NOMO-1 treated with dmso at 0.1 percent for 144 hours (cell line): ENCODE measurements at regions not wholly inside any gene's neighbourhood (a gene's known extent, or its start where the extent isn't known, plus 50 kb on each side); places are given as distances from the start of the nearest gene placed in this dataset.
A peak's percentile ranks its signal among the peaks of the same experiment; 100 is the strongest.

Experiments
- DNase-seq: peaks from one replicate; lab custom pipeline; 2025; ENCODE audit not compliant: unreplicated experiment; lab: John Stamatoyannopoulos, UW

GRCh38 chr21:24826822-24827221, 780.5 kb downstream of the MRPL39 start:
- no peak for DNase-seq

DNA sequence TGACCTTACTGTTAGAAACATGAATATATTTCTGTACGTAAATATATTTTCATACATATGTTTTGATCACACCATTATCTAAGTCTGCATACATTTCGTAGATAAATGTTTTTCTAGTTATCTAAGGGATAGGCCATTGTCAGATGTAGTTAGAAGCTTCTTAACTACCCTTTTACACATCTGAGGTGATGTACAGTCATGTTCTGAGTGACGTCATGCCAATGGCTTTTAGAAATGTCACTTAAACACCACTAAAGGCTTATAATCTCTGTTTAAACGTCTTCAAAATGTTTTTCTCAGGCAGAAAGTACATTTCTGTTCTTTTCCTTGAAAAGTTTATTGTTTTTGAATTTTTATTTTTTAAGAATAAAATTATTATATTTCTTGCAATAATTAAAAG, 781.9 kb downstream of the MRPL39 start:
- DNase-seq = no peak

- DNase-seq = no peak
These were observed 783.1 kb downstream of the MRPL39 start for GRCh38 chr21:24824209-24824608.

DNA sequence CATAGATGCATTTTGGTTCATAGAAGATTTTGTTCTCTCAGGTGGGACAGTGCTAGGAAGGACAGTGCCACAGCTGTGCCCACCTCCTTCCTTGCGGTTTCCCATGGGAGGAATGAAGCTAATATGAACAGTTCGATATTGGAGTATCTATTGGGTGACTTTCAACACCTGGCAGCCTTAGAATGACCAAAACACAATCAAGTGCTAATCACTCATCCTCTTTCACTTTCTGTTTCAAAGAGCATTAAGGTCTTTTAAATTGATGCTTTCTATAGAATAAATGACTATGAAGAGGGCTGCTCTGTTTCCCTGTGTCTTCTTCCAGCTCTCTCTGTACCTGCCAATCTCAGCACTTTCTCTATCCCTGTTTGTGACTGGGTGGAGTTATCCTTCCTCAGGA, 784.0 kb downstream of the MRPL39 start:
- no peak for DNase-seq

DNA sequence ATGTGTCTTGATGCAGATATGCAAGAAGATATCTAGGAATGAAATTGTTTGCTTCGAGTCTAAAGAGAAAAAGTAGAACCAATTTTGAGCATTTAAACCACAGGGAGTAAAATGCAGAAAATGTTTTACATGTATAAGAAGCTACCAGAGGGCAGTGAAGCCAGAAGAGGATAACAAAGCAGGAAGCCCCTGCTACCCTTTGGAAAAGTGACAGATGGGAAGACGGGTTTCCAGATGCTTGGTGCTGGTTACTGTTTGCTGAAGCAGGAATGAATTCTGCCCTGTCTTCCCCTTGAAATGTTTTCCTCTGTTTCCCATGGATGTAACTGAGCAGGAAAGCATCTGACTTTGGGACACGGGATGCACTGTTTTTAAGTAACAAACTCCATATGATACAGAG, 822.2 kb downstream of the MRPL39 start:
- DNase-seq = no peak

- DNase-seq = no peak
These were observed 826.1 kb downstream of the MRPL39 start for GRCh38 chr21:24781146-24781545.

DNA sequence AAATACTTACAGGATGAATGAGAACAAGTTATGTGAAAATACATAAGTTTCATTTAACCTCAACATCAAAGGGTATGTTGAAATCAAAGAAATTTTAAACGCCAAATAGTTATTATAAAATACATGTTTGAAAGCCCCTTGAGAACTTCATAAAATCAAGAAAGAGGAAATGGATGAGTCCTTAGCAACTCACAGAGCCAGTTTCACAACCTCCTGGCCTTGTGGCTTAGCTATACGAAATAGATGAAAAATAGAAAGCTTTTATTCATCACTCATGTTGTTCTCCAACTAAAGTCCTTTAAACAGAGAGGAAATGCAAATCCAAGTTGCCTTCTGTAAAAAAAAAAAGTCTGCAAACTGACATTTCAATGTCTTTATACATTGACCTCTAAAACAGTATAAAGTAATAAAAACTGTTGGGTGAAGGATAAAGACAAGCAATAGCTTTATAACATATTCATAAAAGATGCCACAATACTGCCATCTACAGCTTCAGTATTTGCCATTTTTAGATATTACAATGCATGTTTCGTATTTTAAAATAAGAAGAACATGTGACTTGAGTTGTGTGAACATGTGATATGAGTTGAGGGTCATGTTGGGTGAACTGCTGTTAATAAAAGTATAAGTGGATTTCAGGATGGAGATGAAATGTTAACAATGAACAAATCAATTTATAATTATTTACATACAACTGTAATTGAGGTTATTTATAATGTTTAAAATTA, 847.8 kb downstream of the MRPL39 start:
- DNase-seq = peak; percentile 27

GRCh38 chr21:24738063-24738462, 869.2 kb downstream of the MRPL39 start:
- no peak for DNase-seq

DNA sequence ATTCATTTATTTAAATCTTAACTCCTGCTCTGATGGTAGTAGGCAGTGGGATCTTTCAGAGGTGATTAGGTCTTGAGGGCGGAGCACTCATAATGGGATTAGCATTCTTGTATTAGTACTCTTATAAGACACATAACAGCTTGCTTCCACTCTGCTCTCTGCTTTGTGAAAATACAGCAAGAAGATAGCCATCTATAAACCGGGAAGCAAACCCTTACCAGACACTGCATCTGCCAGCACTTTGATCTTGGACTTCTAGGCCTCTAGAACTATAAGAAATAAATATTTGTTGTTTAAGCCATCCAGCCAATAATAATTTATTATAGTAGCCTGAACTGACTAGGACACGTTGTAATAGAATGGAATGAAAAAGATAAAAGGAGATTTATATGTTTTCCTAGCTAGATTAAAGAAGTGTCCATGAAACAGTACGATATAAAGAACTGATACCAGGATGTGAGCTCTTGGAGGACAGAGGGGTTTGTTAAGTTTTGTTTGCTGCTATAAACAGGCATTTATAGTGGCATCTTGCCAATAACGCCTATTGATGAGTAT, 869.9 kb downstream of the MRPL39 start:
- DNase-seq = no peak

GRCh38 chr21:24730661-24731060, 876.6 kb downstream of the MRPL39 start:
- DNase-seq = no peak

DNA sequence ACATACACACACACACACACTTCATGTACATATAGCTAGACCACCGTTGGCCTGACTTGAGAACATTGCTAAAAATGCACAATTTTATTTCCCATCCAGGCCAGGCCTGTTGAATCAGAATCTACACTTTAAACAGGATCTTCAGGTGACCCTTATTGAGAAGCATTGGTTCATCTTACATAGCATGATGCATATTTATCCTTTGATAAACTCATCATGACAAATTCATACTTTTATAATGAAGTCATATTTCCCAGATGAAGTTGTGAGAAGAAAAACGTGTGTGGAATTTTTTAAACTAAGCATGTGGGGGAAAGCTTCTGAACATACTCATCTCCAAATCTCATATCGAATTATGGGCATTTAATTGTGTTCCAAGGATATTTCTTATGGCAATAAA, 877.7 kb downstream of the MRPL39 start:
- no peak for DNase-seq

- no peak for DNase-seq
These were observed 879.4 kb downstream of the MRPL39 start for GRCh38 chr21:24727803-24728440.

DNA sequence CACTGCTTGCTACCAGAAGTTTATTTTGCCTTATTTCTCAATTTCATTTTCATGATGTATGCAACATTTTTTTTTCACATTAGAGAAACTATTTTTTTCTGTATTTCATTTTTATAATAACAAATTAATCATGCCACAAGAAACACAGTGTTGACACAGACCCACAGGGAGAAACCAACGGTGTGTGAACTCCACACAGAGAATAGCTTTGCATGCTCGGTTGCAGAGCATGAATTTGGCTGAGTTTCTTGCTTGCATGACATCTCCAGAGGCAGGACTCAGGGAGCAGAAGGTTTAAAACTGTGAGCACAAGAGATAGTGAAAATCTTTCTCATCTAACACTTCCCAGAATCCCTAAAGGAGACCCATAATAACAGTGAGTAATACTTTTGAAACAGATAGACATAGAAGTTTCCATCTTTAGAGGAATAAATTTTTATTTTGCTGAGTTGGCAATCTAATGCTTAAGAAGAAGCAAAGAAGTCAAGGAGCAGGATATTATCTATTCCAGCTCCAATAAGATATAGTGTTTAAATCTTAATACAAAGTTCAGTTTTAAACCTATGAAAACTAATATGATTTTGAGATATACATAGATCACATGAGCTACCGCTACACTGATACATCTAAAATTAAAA, 890.9 kb downstream of the MRPL39 start:
- DNase-seq = no peak

- no peak for DNase-seq
These were observed 892.6 kb downstream of the MRPL39 start for GRCh38 chr21:24714646-24715200.

DNA sequence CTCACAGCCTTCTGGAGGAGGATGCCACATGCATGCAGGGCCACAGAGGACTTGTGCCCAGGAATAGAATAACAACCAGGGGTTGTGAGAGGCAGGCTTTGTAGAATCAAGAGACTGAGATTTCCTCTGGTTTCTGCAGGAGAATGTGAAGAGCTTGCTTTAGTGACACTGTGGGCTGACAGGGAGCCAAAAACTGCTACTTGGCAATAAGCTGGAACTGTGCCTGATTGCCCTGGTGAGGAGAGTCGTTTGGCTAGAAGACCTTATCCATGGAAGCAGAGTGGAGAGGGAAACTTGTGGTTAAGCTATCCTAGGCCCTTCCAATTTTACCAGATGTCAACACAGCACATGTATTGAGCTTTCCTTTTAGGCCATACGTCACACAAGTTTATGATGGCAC, 902.1 kb downstream of the MRPL39 start:
- DNase-seq = no peak

GRCh38 chr21:24693779-24694178, 913.5 kb downstream of the MRPL39 start:
- no peak for DNase-seq

DNA sequence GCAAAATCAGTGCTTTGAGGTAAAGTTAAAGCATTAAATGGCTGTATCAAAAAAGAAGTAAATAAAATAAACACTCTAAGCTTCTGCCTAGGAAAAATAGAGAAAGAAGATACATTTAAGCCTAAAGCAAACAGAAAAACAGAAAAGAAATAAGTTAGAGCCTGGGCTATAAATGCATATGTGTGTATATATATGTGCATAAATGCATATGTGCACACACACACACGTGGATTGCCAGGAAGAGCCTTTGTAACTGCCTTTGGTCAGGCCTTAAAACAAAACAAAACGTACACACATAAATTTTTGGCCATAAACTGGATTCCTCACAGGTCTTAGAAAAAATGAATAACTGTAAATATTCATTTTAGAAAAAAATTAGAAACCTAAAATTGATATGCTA, 925.8 kb downstream of the MRPL39 start:
- no peak for DNase-seq

DNA sequence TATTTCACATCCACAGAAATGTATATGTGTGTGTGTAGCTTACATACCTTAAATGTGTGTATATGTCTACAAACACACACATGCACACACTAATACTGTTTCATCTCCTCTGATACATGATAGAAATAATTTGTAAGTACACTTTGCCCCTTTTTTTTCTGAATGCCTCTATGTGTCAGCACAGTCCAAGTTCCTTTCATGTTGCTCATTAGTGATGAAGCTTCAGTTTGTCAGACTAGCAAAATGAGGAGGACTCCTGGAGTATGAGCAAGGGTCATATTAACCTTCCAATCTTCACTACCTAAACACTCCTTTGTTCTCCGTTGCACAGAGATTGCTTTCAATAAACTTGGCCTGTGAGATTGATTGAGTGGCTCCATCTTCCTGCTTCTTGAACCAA, 935.4 kb downstream of the MRPL39 start:
- DNase-seq = no peak

DNA sequence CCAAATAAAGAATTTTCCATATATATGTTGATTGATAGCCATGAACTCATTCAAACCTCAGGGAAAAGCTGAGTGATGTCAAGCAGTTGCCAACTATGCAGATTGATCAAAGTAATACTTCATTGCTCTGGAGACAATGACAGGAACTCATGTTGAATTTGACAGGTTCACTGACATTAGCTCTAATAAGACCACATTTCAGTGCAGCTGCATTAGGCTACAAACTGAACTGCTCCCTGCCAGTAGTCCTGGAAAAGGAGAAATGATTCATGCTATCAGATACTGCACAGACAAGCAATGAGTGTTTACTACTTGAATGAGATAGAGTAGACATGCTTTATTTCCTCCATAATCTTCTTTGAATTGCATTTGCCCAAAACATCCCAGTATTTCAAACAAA, 948.4 kb downstream of the MRPL39 start:
- no peak for DNase-seq

DNA sequence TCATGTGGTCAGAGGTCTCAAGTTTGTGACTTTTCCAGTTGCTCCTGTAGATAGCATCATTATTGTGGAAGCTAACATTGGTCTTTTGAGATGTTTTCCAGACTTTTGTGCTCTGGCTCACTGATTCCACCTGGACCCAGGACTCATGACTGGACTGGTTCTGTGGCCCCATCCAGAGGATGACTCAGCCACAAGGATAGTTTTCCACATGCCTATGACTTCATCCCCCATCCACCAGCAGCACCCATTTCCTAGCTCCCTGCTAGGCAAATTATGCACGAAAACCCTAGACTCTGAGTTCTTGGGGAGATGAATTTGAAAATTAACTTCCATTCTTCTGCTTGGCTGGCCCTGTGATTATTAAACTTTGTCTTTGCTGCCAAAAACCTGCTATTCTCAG, 949.3 kb downstream of the MRPL39 start:
- no peak for DNase-seq

DNA sequence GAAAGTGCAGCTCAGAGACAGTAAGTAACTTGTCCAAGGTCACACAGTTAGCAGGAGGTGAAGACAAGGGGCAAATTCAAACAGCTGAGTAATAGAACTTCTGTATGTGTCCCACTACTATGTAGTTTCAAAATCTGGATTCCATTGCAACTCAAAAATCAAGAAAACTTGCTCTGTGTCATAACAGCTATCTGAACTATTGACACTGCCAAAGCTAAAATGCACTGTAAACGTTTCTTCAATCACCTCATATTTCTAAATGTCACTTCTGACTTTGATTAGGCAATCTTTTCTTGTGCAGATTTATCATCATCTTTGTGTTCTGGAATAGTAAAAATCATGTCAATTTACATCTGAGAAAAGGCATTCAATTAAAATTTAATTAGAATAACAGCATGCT, 957.6 kb downstream of the MRPL39 start:
- no peak for DNase-seq

- DNase-seq = no peak
These were observed 970.6 kb downstream of the MRPL39 start for GRCh38 chr21:24636696-24637095.
